IPS-NIHi11 (cell line): ENCODE measurements at regions not wholly inside any gene's neighbourhood (a gene's known extent, or its start where the extent isn't known, plus 50 kb on each side); places are given as distances from the start of the nearest gene placed in this dataset.
A peak's percentile ranks its signal among the peaks of the same experiment; 100 is the strongest.

Experiments
- DNase-seq: peaks from one replicate; pipeline ENCODE4 v3.0.0; 2012; ENCODE audit warnings: mixed read lengths, low spot score

DNA sequence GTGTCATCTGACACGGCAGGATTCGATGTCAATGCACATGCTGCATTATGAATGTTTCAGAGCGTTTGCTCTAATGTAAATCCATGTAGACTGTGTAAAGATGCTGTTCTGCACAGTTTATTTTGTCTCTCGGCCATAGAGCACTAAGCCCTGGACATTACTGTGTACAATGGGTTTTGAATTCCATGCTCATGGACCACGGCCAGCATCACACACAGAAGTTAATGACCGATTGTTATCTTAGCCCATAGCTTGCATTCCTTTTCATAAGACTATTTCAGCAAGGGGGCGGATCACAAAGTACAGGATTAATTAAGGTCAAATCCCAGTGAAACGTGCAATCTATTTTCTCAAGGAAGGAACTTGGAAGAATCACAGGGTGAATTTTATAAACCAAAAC lies 286.1 kb upstream of the TENM3 start:
- peak; percentile 39 for DNase-seq

DNA sequence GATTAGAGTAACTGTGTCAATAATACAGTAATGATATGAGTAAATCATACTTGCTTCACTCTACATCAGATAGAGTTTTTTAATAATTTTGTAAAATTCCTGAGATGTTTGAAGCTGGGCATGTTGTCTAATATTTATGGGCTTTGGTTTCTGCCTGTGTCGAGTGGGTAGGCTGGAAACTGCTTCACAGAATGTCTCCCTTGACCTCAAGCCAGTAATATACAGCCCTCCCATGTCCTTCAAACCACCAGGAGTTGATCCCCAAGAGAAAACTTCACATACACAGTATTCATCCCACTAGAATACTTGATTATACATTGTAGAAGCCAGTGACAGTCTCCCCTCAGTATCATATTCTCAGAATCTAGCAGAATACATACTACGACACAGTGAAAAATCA lies 284.8 kb upstream of the TENM3 start:
- DNase-seq, result no peak

GRCh38 chr4:181959121-181959520 lies 284.1 kb upstream of the TENM3 start:
- DNase-seq, result peak; percentile 17

- DNase-seq, result no peak
These were observed 282.8 kb upstream of the TENM3 start for GRCh38 chr4:181960384-181960783.

- no peak for DNase-seq
These were observed 280.9 kb upstream of the TENM3 start for GRCh38 chr4:181962321-181962720.

GRCh38 chr4:181964731-181965130 lies 278.5 kb upstream of the TENM3 start:
- no peak for DNase-seq

DNA sequence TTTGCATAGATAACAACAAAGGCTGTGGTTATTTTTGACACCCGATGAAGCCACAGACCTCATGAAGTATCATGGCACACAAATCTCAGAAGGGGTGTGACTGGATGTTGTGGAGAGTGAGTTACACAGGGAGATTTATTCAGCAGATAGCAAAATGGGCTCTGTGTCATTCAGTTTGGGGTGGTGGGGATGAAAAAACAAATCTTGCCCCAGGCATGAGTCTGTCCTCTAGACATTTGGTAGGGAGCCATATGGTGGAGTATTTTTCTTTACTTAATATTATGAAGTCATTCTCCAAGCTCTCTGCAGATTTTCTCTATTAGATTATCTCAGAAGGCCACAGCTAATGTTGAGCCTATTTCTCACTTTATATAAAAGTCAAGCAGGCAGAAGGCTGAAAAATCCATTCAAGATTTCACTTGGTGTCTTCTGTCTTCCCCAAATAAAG lies 277.1 kb upstream of the TENM3 start:
- no peak for DNase-seq

- DNase-seq, result no peak
These were observed 275.8 kb upstream of the TENM3 start for GRCh38 chr4:181967401-181967800.

DNA sequence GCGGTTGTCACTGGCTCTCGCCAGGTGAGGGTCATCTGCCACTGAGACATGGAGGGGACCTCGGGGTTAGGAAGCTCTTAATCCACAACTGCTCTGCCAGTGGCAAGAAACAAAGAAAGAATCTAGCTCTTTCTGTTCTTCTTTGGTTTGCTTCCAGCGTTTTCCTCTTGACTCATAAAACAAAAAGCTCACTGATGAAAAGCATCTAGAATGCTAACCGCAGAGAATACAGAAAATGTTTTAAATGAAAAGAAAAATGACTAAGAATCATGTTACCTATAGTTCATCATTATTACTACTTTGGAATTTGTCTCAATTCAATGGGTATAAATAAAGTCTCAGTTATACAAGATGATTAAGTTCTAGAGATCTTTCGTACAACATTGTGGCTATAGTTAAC lies 274.8 kb upstream of the TENM3 start:
- DNase-seq, result no peak

- no peak for DNase-seq
These were observed 274.1 kb upstream of the TENM3 start for GRCh38 chr4:181969151-181969550.

- DNase-seq, result no peak
These were observed 272.8 kb upstream of the TENM3 start for GRCh38 chr4:181970366-181970765.

DNA sequence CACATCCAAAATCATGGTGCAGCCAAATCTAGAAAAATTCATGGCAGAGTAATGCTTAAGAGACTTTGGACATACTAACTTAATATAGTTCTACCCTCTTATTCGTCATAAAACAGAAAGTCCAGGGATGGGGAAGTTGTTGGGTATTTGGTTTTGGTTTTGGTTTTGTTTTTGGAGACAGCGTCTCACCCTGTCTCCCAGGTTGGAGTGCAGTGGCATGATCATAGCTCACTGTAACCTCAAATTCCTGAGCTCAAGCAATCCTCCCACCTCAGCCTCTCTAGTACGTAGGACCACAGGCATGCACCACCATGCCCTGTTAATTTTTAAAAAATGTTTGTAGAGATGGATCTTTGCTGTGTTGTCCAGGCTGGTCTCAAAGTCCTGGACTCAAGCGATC lies 271.8 kb upstream of the TENM3 start:
- no peak for DNase-seq

DNA sequence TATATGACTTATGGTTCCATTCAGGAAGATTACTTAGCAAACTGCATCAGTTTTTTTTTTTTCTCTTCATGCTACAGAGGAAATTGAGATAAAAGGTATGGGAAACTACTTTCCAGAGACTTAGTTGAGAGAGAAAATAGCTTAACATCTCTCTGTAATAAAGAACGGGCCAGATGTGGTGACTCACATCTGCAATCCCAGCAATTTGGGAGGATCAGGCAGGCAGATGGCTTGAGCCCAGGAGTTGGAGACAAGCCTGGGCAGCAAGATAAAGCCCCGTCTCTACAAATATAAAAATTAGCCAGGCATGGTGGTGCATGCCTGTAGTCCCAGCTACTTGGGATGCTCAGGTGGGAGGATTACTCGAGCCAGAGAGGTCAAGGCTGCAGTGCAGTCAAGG lies 271.2 kb upstream of the TENM3 start:
- no peak for DNase-seq

GRCh38 chr4:181976764-181977163 lies 266.4 kb upstream of the TENM3 start:
- DNase-seq, result no peak

- no peak for DNase-seq
These were observed 260.8 kb upstream of the TENM3 start for GRCh38 chr4:181982437-181982836.

DNA sequence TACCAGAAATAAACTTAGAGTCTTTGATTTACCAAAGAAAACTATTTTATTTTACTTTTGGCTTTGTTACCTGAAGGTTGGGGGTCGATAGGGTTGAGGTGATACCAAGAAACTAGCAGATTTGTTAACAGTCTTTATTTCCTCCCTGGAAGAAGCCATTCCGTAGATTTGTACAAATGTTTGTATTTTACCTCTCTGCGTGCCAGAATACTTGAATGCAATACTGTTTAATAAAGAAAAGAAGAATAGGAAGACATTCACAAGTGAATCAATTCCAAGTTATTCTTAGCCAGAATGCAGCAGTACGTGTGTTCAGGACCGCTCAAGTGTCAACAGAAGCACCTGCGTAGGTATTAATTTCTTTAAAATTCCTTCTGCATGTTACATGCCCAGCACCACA lies 260.3 kb upstream of the TENM3 start:
- no peak for DNase-seq

GRCh38 chr4:181987392-181987791 lies 255.8 kb upstream of the TENM3 start:
- no peak for DNase-seq

DNA sequence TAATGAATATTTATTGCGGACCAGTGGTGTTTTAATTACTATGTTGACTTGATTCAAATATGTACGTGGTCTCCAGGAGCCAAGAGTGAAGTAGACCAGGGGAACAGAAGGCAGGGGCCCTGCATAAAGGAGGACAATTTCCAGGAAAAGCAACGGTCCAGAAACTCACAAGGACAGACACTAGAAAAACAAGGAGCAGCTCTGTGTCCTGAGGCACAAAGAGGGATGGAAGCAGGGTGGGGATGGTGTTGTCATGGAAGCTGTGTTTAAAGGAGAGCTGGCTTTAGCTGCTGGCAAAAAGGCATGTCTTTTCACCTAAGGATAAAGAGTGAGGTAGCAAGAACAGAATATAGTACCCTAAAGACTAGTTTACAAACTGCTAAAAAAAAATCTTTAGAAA lies 254.1 kb upstream of the TENM3 start:
- DNase-seq, result no peak

DNA sequence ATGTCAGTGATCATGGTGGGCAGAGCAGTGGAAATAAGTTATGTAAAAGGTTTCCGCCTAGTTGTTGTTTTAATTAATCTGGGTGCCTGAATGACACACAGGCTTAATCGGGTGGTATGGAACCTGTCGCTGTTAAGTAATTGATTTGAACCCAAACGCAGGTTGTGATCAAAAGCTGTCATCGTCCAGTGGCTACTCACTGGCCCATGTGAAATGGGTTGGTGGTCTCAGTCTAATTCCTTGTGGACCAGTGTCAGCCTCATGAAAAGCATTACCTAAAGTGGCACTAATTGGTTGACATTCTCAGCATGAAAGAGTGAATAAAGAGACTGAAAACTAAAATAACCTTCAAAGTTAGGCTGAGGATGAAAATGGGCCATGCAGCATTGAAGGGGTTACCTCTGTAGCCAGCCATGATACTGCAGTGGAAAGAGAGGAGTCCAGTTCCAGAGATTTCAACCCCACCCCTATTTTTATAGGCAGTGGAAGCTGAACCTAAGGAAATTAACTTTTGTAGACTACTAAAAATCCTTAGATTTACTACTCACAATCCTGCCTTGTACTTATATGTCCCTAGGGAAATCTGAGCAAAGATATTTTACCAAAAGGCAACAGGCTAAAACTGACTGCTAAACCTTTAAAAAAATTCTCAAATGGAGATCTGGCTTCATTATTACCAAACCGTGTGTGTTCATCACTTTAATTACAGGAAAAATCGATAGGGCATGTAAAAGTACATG lies 251.7 kb upstream of the TENM3 start:
- DNase-seq, result no peak

GRCh38 chr4:181998398-181999295 lies 244.6 kb upstream of the TENM3 start:
- no peak for DNase-seq

DNA sequence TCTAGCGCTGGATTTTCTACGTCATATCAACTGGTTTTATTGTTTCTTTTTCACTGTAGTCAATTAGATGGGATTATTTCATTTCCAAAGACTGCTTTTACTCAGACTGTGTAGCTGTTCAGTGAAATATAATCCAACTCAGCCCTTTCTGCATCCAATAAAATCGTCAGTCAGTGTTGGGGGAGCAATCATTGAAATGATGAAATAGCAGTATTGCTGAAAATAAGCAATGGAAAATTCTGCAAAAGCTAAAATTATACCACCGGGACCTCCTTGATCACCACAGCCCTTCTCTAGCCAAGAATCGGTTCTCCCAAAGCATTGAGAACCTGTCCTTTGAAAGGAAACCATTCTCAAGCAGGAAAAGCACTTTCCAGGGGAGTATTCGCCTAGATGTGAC lies 243.1 kb upstream of the TENM3 start:
- no peak for DNase-seq

DNA sequence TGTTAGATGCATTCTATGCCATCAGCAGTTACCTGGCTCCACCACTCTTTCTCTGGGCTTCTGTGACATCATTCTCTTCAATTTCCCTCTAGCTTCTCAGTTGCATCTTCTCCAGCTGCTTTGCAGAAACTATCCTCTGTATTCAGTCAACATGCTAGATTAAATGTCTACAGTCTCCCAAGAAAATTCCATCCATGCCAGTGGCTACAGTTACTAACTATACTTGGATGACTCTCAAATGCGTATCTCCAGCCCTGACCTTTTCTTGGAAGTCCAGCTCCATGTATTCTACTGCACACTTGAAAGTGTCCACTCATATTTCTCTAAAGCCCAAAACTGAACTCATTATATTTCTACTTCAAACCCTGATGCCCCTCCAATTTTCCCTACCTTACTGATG lies 232.3 kb upstream of the TENM3 start:
- DNase-seq, result no peak

DNA sequence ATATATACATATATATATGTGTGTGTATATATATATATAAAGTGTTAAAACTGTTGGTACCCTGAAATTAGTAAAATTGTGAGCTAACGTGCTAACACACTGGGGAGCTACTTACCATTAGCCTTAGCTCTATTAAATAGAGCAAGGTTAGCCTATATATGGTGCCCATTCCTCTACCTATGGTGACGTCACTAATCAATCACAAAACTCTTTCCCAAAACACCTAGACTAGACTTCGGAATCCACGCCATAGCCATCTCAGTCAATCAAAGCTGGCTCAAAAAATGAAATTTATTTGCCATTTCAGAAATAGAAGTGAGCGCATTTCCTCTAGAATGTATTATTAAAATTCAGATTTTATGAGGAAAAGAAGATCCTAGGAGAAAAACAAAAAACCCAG lies 229.0 kb upstream of the TENM3 start:
- DNase-seq, result no peak
